SK-N-SH treated with all-trans-retinoic acid at 6 μM for 48 hours (cell line): ENCODE measurements at regions not wholly inside any gene's neighbourhood (a gene's known extent, or its start where the extent isn't known, plus 50 kb on each side); places are given as distances from the start of the nearest gene placed in this dataset.

Experiments
- BACH2 ChIP-seq: fragments of 250-450 bp; sonication (Bioruptor Pico); IDR thresholded peaks from 2 replicates; pipeline ENCODE4 v1.9.0; 2021; ENCODE audit warnings: mild to moderate bottlenecking, borderline replicate concordance
- GLIS3 ChIP-seq: fragments of 250-450 bp; sonication (Bioruptor Pico); IDR thresholded peaks from 2 replicates; pipeline ENCODE4 v1.5.0; 2020; ENCODE audit warnings: mild to moderate bottlenecking, moderate library complexity
- ISL1 ChIP-seq: fragments of 250-450 bp; sonication (Bioruptor Pico); IDR thresholded peaks from 2 replicates; pipeline ENCODE4 v2.1.2; 2022; ENCODE audit warnings: mild to moderate bottlenecking, moderate library complexity
- PATZ1 ChIP-seq: fragments of 250-450 bp; sonication (Bioruptor Pico); IDR thresholded peaks from 2 replicates; pipeline ENCODE4 v1.8.0; 2020; ENCODE audit warnings: mild to moderate bottlenecking, moderate library complexity, borderline replicate concordance
- POU6F1 ChIP-seq: fragments of 250-450 bp; sonication (Bioruptor Pico); IDR thresholded peaks from 2 replicates; pipeline ENCODE4 v1.8.0; 2021; ENCODE audit warnings: low read depth, mild to moderate bottlenecking, moderate library complexity, borderline replicate concordance
- RARB ChIP-seq: fragments of 250-450 bp; sonication (Bioruptor Pico); IDR thresholded peaks from 2 replicates; pipeline ENCODE4 v1.8.0; 2021; ENCODE audit warnings: mild to moderate bottlenecking, moderate library complexity
- SNAI2 ChIP-seq: fragments of 250-450 bp; sonication (Bioruptor Pico); IDR thresholded peaks from 2 replicates; pipeline ENCODE4 v1.5.0; 2020; ENCODE audit warnings: mild to moderate bottlenecking, moderate library complexity
- TCF4 ChIP-seq: fragments of 250-450 bp; sonication (Bioruptor Pico); IDR thresholded peaks from 2 replicates; pipeline ENCODE4 v1.8.0; 2021; ENCODE audit warnings: mild to moderate bottlenecking, moderate library complexity, borderline replicate concordance
- ZFP3 ChIP-seq: fragments of 250-450 bp; sonication (Bioruptor Pico); IDR thresholded peaks from 2 replicates; pipeline ENCODE4 v1.5.0; 2020; ENCODE audit warnings: mild to moderate bottlenecking, moderate library complexity
- ZFP30 ChIP-seq: fragments of 450-650 bp; formaldehyde crosslinking; IDR thresholded peaks from 2 replicates; pipeline ENCODE4 v1.5.0; 2022; ENCODE audit warnings: mild to moderate bottlenecking, moderate library complexity
- ZNF565 ChIP-seq: fragments of 450-650 bp; formaldehyde crosslinking; conservative IDR thresholded peaks from 2 replicates; pipeline ENCODE4 v1.5.0; 2020; ENCODE audit warnings: low read depth, mild to moderate bottlenecking, moderate library complexity
- ZNF8 ChIP-seq: fragments of 450-650 bp; formaldehyde crosslinking; IDR thresholded peaks from 2 replicates; pipeline ENCODE4 v1.5.0; 2020; ENCODE audit warnings: mild to moderate bottlenecking, moderate library complexity

GRCh38 chr7:67445728-67446127 is 449.1 kb downstream of the TYW1 start:
- TF ChIP-seq POU6F1 (no peak), ZFP3 (CRISPR knock-in tag) (no peak), ZNF8 (CRISPR knock-in tag) (no peak), BACH2 (CRISPR knock-in tag) (no peak), ISL1 (CRISPR knock-in tag) (no peak), ZFP30 (CRISPR knock-in tag) (no peak), GLIS3 (CRISPR knock-in tag) (no peak), PATZ1 (CRISPR knock-in tag) (no peak), RARB (no peak), TCF4 (CRISPR knock-in tag) (no peak), SNAI2 (CRISPR knock-in tag) (no peak), ZNF565 (no peak)
